ENCODE measurements at regions not wholly inside any gene's neighbourhood (a gene's known extent, or its start where the extent isn't known, plus 50 kb on each side); places are given as distances from the start of the nearest gene placed in this dataset.

DNA sequence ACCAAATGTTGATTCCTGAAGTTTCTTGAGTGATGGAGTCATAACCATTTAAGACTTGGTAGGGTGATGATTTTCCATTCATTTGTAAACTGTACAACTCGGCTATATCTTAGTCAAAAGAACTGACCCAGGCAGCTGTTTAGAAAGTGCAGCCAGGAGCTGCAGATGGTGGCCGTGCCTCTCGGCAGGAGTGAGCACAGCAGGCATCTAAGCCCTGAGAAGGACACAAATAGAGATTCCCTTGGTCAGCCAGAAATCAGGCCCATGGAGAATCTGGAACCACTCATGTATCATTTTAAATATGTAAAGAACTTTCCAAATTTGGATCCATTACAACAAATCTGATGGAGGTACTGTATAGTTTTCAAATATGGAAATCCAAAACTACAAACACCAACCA is 177.0 kb upstream of the AKR1E2 start:
- TF ChIP-seq, protein P1, sequence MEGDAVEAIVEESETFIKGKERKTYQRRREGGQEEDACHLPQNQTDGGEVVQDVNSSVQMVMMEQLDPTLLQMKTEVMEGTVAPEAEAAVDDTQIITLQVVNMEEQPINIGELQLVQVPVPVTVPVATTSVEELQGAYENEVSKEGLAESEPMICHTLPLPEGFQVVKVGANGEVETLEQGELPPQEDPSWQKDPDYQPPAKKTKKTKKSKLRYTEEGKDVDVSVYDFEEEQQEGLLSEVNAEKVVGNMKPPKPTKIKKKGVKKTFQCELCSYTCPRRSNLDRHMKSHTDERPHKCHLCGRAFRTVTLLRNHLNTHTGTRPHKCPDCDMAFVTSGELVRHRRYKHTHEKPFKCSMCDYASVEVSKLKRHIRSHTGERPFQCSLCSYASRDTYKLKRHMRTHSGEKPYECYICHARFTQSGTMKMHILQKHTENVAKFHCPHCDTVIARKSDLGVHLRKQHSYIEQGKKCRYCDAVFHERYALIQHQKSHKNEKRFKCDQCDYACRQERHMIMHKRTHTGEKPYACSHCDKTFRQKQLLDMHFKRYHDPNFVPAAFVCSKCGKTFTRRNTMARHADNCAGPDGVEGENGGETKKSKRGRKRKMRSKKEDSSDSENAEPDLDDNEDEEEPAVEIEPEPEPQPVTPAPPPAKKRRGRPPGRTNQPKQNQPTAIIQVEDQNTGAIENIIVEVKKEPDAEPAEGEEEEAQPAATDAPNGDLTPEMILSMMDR (IDR thresholded peaks at IDR 0.05): no peak
- no peaks in the 10 kb centered on the region for H3K4me1 ChIP-seq (ENCODE audit: control insufficient read depth in 1 of 2, insufficient read depth in 1 of 2, low read depth in 1 of 2, low read length in 1 of 2)
- H3K36me3 ChIP-seq: no peaks in the 10 kb centered on the region
- H3K4me3 ChIP-seq (ENCODE audit: low read depth in 1 of 2, low read length in 1 of 2): no peak overlapping the region
- H3K27ac ChIP-seq: no peak overlapping the region
- no peaks in the 10 kb centered on the region for H3K9me3 ChIP-seq
- no peaks in the 10 kb centered on the region for H3K27me3 ChIP-seq

DNA sequence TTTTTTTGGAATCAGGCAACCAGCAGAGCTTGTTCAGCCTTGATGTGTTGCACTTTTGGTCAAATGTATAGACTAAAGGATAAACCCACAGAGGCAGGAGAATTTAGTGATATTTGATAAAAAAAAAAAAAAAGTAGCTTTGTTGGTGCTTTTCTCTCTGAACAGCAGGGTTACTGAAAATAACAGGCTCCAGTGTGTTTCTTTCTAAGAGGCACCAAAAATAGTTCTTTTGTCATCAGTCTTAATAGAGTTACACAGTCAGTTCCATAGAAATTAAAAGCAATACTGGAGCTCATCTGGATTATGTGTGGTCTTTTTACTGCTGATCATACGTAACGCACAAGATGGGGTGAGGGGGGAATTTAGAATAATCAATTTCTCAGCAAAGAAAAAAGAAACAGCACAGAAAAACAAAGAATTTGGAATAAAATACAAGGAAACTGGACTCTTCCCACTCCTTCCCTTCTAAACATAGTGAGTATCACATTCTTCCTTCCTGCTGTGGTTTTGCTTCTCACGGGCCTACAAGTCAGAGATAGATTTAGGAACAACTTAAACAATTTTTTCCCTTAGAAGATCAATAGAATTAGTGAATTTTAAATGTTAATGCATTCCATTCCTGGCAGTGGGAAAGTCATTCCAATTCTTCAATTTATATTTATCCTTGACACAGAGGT is 178.8 kb upstream of the AKR1E2 start:
- H3K4me1 ChIP-seq (ENCODE audit: control insufficient read depth in 1 of 2, insufficient read depth in 1 of 2, low read depth in 1 of 2, low read length in 1 of 2): peaks cover 0 to 5% of the 10 kb centered on the region in 2 experiments
- H3K36me3 ChIP-seq: no peaks in the 10 kb centered on the region
- H3K27me3 ChIP-seq: no peaks in the 10 kb centered on the region
- no peaks in the 10 kb centered on the region for H3K9me3 ChIP-seq
- H3K27ac ChIP-seq: no peak overlapping the region
- no peak overlapping the region for H3K4me3 ChIP-seq (ENCODE audit: low read depth in 1 of 2, low read length in 1 of 2)
- TF ChIP-seq, protein P1 (IDR thresholded peaks at IDR 0.05): no peak

DNA sequence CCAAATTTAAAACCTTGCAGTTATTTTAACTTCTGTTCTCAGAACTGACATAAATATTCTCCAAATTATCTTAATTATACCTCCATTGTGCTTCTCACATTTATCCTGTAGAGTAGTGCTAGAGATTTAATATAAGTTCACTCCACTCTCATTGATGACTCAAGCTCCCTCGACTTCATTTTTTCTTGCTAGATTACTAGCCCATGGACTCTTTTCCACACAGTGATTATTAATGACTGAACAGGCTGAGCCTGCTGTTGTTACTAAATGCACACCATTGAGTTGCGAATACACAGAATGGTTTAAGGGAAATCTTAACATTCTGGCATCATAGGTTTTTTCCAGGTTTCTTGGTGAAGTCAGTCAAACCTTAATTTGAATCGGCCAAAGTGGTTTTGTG is 179.5 kb upstream of the AKR1E2 start:
- Histone ChIP-seq H3K36me3 (no peaks in the 10 kb centered on the region), H3K27ac (no peak overlapping the region), H3K4me3 (ENCODE audit: low read depth in 1 of 2, low read length in 1 of 2) (no peak overlapping the region), H3K9me3 (no peaks in the 10 kb centered on the region), H3K27me3 (no peaks in the 10 kb centered on the region), H3K4me1 (ENCODE audit: control insufficient read depth in 1 of 2, insufficient read depth in 1 of 2, low read depth in 1 of 2, low read length in 1 of 2) (peaks cover 0 to 5% of the 10 kb centered on the region in 2 experiments)
- TF ChIP-seq, protein P1 (IDR thresholded peaks at IDR 0.05): no peak

DNA sequence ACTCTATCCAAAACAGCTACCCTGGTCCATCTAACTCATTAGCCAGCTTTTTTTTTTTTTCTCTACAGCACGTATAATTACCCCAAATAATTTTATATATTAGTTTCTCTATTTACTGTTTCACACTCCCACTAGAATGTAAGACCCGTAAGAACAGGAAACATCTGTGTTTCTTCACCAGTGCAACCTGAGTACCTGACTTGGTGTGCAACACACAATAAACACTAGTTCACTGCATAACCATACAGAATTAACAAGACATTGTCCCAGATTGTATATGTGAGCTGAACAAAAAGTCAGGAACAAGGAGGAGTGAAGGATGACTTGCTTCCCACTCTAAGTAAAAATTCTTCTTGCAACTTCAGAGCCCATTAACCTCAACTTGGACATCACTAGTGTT is 180.2 kb upstream of the AKR1E2 start:
- H3K36me3 ChIP-seq: no peaks in the 10 kb centered on the region
- no peaks in the 10 kb centered on the region for H3K9me3 ChIP-seq
- H3K27ac ChIP-seq: no peak overlapping the region
- H3K4me3 ChIP-seq (ENCODE audit: low read depth in 1 of 2, low read length in 1 of 2): no peak overlapping the region
- TF ChIP-seq, protein P1 (IDR thresholded peaks at IDR 0.05): no peak
- H3K27me3 ChIP-seq: no peaks in the 10 kb centered on the region
- peaks cover 0 to 5% of the 10 kb centered on the region in 2 experiments for H3K4me1 ChIP-seq (ENCODE audit: control insufficient read depth in 1 of 2, insufficient read depth in 1 of 2, low read depth in 1 of 2, low read length in 1 of 2)

DNA sequence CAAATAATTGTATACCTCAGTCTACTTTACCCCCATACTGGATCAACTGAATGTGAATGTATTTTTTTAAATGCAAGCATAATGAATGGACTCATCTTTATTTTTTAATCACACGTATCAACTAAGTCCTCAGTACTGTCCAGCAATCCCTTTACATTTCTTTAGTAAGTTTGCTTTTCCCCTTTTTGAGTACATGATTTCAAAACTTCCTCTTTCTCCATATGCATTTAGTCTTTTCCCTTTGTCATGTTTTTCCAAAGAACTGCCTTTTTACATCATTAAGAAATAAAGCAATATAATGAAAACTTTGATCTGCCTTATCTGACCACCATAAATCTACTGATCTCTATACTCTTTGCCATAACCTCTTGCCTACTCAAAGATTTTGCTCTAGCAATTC is 182.5 kb upstream of the AKR1E2 start:
- H3K4me1 ChIP-seq (ENCODE audit: control insufficient read depth in 1 of 2, insufficient read depth in 1 of 2, low read depth in 1 of 2, low read length in 1 of 2): peaks cover 0 to 5% of the 10 kb centered on the region in 2 experiments
- H3K27ac ChIP-seq: no peak overlapping the region
- no peaks in the 10 kb centered on the region for H3K9me3 ChIP-seq
- TF ChIP-seq, protein P1 (IDR thresholded peaks at IDR 0.05): no peak
- no peak overlapping the region for H3K4me3 ChIP-seq (ENCODE audit: low read depth in 1 of 2, low read length in 1 of 2)
- no peaks in the 10 kb centered on the region for H3K27me3 ChIP-seq
- no peaks in the 10 kb centered on the region for H3K36me3 ChIP-seq

Data from neutrophil (primary cell).